ENCODE measurements at regions not wholly inside any gene's neighbourhood (a gene's known extent, or its start where the extent isn't known, plus 50 kb on each side); places are given as distances from the start of the nearest gene placed in this dataset.

GRCh38 chr3:86828751-86829150, 162.2 kb downstream of the VGLL3 start:
- TF ChIP-seq POLR2A (IDR thresholded peaks at IDR 0.05) (no peak), CTCF (IDR thresholded peaks at IDR 0.05) (no peak)

All from heart left ventricle (tissue), 13 donors.